Lung (tissue), 11 donors: ENCODE measurements at regions not wholly inside any gene's neighbourhood (a gene's known extent, or its start where the extent isn't known, plus 50 kb on each side); places are given as distances from the start of the nearest gene placed in this dataset.

Experiments used
- ATAC-seq: fragments of 200-7000 bp; cut with Tn5 transposase; one replicate; pipeline ENCODE4 v1.9.1; 2020; ENCODE audit warnings: moderate number of reproducible peaks; ENCODE audit not compliant: insufficient read depth, low FRiP score
- DNase-seq, 3 donors: peaks; one replicate each; pipeline ENCODE4 v3.0.0-alpha.2; 2013 to 2017
- H3K27ac ChIP-seq, 2 donors: one replicate each; pipeline ENCODE4 v1.5.1; 2013; ENCODE audit warnings: mild to moderate bottlenecking in 2 of 2, moderate library complexity in 2 of 2, control low read depth in 1 of 2, inconsistent platforms in 1 of 2, low read depth in 1 of 2, low read length in 1 of 2
- H3K27me3 ChIP-seq, 3 donors: one replicate each; pipeline ENCODE4 v1.5.1; 2013; ENCODE audit warnings: low read length in 2 of 3; ENCODE audit not compliant: control insufficient read depth in 3 of 3, insufficient read depth in 3 of 3
- H3K36me3 ChIP-seq, 4 donors: one replicate each; pipeline ENCODE4 v1.5.1; 2013; ENCODE audit warnings: low read length in 4 of 4, mild to moderate bottlenecking in 1 of 4, moderate library complexity in 1 of 4; ENCODE audit not compliant: control insufficient read depth in 4 of 4, insufficient read depth in 4 of 4
- H3K4me1 ChIP-seq, 5 donors: one replicate each; pipeline ENCODE4 v1.5.1; 2013; ENCODE audit warnings: low read length in 5 of 5, mild to moderate bottlenecking in 2 of 5, moderate library complexity in 1 of 5; ENCODE audit not compliant: control insufficient read depth in 5 of 5, insufficient read depth in 5 of 5
- H3K4me3 ChIP-seq: one replicate; pipeline ENCODE4 v1.5.1; 2013; ENCODE audit warnings: mild to moderate bottlenecking, control low read depth, moderate library complexity
- H3K9ac ChIP-seq, 2 donors: one replicate each; pipeline ENCODE4 v1.5.1; 2013; ENCODE audit warnings: low read length in 2 of 2, control low read depth in 1 of 2; ENCODE audit not compliant: insufficient read depth in 1 of 2
- H3K9me3 ChIP-seq, 4 donors: one replicate each; pipeline ENCODE4 v1.5.1; 2013; ENCODE audit warnings: low read length in 3 of 4, mild to moderate bottlenecking in 1 of 4, moderate library complexity in 1 of 4; ENCODE audit not compliant: control insufficient read depth in 4 of 4, insufficient read depth in 3 of 4
- WGBS, 2 donors: extraction: QIAGEN DNeasy Blood & Tissue Kit; methylation state at CpG; one replicate each; pipeline ENCODE4 v1.1.7; 2013; 5-methylcytosine and 5-hydroxymethylcytosine counted together
- TF ChIP-seq, protein P1 (sequence below): IDR thresholded peaks from 2 replicates; pipeline ENCODE4 v1.5.1; 2012; ENCODE audit warnings: mild to moderate bottlenecking; ENCODE audit errors: control extremely low read depth, extremely low read depth
- donor health status: control.
- donor health status: control.
- donor health status: Bipolar disorder and iron deficiency.
- donor health status: healthy.
- donor health status: DM: yes; HTN: yes; CAD: no.

DNA sequence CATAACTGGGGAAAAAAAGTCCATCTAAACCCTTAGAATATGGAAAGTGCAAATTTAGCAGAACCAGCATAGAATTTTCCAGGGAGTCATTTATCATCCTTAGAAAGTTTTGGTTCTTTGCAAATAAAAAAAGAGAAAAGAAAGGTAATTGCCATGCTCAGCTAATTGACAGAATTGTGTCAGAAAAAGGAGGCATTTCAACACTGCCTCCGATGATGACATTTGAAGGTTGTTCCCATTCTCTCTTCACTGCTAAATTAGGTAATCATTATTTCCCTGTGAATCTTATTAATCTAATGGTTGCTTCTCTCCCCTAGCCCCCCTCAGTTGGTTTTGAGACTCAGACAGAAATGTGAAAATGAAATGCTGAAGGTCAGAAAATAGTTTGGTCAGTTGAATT is 139.2 kb downstream of the PDCD6IP start:
- Histone ChIP-seq H3K4me3 (no peak overlapping the region), H3K36me3 (no peaks in the 10 kb centered on the region), H3K27me3 (no peaks in the 10 kb centered on the region), H3K9me3 (no peaks in the 10 kb centered on the region), H3K9ac (no peak overlapping the region), H3K27ac (no peak overlapping the region), H3K4me1 (peaks cover 0 to 20% (median 4%) of the 10 kb centered on the region in 5 donors)
- WGBS, 2 donors = 41 to 68% methylated on average over 1 of the region's 1 CpG
- ATAC-seq (no peak), DNase-seq (no peak)
- TF ChIP-seq, protein P1, sequence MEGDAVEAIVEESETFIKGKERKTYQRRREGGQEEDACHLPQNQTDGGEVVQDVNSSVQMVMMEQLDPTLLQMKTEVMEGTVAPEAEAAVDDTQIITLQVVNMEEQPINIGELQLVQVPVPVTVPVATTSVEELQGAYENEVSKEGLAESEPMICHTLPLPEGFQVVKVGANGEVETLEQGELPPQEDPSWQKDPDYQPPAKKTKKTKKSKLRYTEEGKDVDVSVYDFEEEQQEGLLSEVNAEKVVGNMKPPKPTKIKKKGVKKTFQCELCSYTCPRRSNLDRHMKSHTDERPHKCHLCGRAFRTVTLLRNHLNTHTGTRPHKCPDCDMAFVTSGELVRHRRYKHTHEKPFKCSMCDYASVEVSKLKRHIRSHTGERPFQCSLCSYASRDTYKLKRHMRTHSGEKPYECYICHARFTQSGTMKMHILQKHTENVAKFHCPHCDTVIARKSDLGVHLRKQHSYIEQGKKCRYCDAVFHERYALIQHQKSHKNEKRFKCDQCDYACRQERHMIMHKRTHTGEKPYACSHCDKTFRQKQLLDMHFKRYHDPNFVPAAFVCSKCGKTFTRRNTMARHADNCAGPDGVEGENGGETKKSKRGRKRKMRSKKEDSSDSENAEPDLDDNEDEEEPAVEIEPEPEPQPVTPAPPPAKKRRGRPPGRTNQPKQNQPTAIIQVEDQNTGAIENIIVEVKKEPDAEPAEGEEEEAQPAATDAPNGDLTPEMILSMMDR = no peak

DNA sequence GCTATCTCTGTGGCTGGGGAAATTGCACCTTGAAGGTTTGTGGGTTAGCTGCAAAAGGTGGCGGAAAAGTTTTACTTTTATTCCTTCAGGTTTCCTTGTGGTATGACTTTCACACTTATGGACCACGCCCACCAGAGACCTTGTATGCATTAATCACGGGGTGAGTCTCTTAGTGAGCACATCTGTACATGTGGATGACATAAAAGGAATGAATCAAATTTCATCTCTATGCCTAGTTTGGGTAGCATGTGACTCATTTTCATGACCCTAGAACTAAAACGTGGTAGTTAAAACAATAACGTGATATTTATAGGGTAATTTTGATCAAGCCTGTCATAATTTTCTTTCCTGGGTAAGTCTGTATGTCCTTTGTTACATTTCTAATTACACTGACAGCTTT is 141.7 kb downstream of the PDCD6IP start:
- Histone ChIP-seq H3K36me3 (no peaks in the 10 kb centered on the region), H3K27me3 (no peaks in the 10 kb centered on the region), H3K4me3 (no peak overlapping the region), H3K9me3 (no peaks in the 10 kb centered on the region), H3K9ac (no peak overlapping the region), H3K27ac (no peak overlapping the region), H3K4me1 (peaks cover 0 to 20% (median 4%) of the 10 kb centered on the region in 5 donors)
- 84 to 87% methylated on average over 5 of the region's 5 CpGs for WGBS, 2 donors
- DNase-seq (no peak), ATAC-seq (no peak)
- TF ChIP-seq, protein P1 = no peak

DNA sequence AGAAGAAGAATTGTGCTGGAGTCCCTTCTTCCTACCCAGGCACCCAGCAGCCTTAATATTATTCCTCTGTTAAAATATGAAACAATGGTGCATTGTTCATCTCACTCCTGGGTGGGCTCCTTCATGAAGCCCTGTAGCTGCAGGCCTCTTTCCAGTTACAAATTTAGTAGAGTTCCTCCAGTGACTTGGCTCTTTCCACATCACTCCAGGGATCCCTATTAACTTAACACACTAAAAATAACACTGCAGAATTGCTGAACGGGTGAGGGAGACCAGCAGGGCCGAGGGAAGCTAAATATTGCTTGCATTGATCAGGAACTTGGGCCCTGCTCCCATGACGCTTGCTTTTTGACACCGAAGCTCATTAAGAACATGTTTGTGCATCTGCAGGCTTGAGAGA is 142.3 kb downstream of the PDCD6IP start:
- H3K4me1 ChIP-seq = peaks cover 0 to 20% (median 4%) of the 10 kb centered on the region in 5 donors
- H3K9ac ChIP-seq = no peak overlapping the region
- no peak overlapping the region for H3K4me3 ChIP-seq
- no peaks in the 10 kb centered on the region for H3K27me3 ChIP-seq
- H3K9me3 ChIP-seq = no peaks in the 10 kb centered on the region
- TF ChIP-seq, protein P1 = no peak
- H3K36me3 ChIP-seq = no peaks in the 10 kb centered on the region
- no peak overlapping the region for H3K27ac ChIP-seq
- 78 to 82% methylated on average over 4 of the region's 4 CpGs for WGBS, 2 donors
- no peak for ATAC-seq
- DNase-seq = no peak

DNA sequence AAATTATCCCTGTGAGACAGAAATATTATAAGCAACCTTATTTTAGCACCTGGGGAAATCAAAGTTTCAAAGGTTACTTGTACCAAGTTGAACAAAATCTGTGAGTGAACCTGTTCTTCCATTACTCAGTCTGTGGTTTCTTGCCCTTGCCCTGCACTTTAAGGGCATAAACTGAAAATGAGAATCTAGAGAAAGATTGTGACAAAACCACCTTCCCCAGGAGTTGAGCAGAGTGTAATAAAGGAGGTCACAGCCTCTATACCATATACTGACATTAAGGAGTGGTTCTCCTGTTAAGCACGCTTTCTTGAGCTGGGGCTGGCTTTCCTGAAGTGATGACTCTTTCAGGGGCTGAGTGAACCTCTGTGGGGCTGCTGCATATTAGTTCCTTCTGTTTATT is 143.4 kb downstream of the PDCD6IP start:
- Histone ChIP-seq H3K27ac (no peak overlapping the region), H3K4me1 (peaks cover 0 to 17% (median 4%) of the 10 kb centered on the region in 5 donors), H3K9me3 (no peaks in the 10 kb centered on the region), H3K36me3 (no peaks in the 10 kb centered on the region), H3K4me3 (no peak overlapping the region), H3K27me3 (no peaks in the 10 kb centered on the region), H3K9ac (no peak overlapping the region)
- TF ChIP-seq, protein P1 = no peak
- no peak for DNase-seq
- no peak for ATAC-seq
- WGBS, 2 donors = 85 to 88% methylated on average over 1 of the region's 1 CpG
